ENCODE measurements at regions not wholly inside any gene's neighbourhood (a gene's known extent, or its start where the extent isn't known, plus 50 kb on each side); places are given as distances from the start of the nearest gene placed in this dataset.

DNA sequence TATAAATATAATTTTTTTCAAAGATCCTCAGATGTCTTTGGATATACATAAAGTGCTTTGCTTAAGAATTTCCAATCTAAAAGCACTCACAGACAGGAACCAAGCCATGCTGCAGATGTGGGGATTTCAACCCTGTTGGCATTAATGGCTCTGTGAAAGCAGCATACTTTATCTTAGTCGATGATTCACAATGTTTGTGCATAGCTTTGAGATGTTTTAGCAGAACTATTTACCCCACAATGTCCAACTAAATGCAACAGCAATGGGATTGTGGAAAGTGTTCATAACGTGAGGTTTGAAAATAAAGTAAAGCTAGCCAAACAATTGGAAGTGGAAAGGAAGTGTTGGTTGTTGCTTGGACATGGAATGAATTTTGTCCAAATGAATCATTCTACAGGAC lies 371.4 kb downstream of the SOX2 start:
- ATAC-seq = peak; percentile 82

GRCh38 chr3:182092662-182093262 lies 381.0 kb downstream of the SOX2 start:
- H3K9me3 ChIP-seq (ENCODE audit: control insufficient read depth, insufficient read depth, low read depth, low read length) = no peaks in the 10 kb centered on the region
- CTCF ChIA-PET = no interaction called here

More for the DNA sequence above, 371.4 kb downstream of the SOX2 start:
- intact Hi-C loops (cut with micrococcal nuclease; ENCODE audit: unreplicated experiment) (no loop called here), in situ Hi-C loops (cut with HindIII; ENCODE audit: low pct_unique_long_range_greater_than_20kb, low sequenced_read_pairs) (no loop called here)
- CTCF ChIA-PET = no interaction called here
- no peaks in the 10 kb centered on the region for H3K27me3 ChIP-seq (ENCODE audit: control insufficient read depth, insufficient read depth, low read length)
- no TSS peak for BruUV-seq (replicated peaks)
- H3K36me3 ChIP-seq (ENCODE audit: control insufficient read depth, insufficient read depth, low read length) = no peaks in the 10 kb centered on the region
- H3K9me3 ChIP-seq (ENCODE audit: control insufficient read depth, insufficient read depth, low read depth, low read length) = no peaks in the 10 kb centered on the region
- no peak overlapping the region for H3K4me3 ChIP-seq (ENCODE audit: low read depth in 2 of 2, low read length in 2 of 2)
- H3K4me1 ChIP-seq (ENCODE audit: control insufficient read depth, insufficient read depth, low read length) = no peaks in the 10 kb centered on the region
- peak; percentile 22 for DNase-seq (ENCODE audit: low read depth, low spot score)
- H3K27ac ChIP-seq (ENCODE audit: low read length) = no peak overlapping the region
- POLR2A ChIA-PET = no interaction called here
- TF ChIP-seq, protein P1, sequence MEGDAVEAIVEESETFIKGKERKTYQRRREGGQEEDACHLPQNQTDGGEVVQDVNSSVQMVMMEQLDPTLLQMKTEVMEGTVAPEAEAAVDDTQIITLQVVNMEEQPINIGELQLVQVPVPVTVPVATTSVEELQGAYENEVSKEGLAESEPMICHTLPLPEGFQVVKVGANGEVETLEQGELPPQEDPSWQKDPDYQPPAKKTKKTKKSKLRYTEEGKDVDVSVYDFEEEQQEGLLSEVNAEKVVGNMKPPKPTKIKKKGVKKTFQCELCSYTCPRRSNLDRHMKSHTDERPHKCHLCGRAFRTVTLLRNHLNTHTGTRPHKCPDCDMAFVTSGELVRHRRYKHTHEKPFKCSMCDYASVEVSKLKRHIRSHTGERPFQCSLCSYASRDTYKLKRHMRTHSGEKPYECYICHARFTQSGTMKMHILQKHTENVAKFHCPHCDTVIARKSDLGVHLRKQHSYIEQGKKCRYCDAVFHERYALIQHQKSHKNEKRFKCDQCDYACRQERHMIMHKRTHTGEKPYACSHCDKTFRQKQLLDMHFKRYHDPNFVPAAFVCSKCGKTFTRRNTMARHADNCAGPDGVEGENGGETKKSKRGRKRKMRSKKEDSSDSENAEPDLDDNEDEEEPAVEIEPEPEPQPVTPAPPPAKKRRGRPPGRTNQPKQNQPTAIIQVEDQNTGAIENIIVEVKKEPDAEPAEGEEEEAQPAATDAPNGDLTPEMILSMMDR (IDR thresholded peaks at IDR 0.05) = no peak
- TF ChIP-seq REST (IDR thresholded peaks at IDR 0.05; ENCODE audit: insufficient read depth in 1 of 2, low read depth in 2 of 2, low read length in 1 of 2) (no peak), SIN3A (IDR thresholded peaks at IDR 0.05; ENCODE audit: borderline replicate concordance, insufficient read depth, low read depth, low read length) (no peak), POLR2AphosphoS5 (IDR thresholded peaks at IDR 0.05; ENCODE audit: low read depth, low read length) (no peak), TCF7L2 (IDR thresholded peaks at IDR 0.05; ENCODE audit: low read depth, low read length) (no peak)

More at GRCh38 chr3:182092662-182093262, 381.0 kb downstream of the SOX2 start:
- Histone ChIP-seq H3K4me3 (ENCODE audit: low read depth in 2 of 2, low read length in 2 of 2) (0 out of 4 replicates have a peak overlapping the region, but pooled peaks of 1 of the 2 experiments have one; percentile 6), H3K36me3 (ENCODE audit: control insufficient read depth, insufficient read depth, low read length) (no peaks in the 10 kb centered on the region), H3K27me3 (ENCODE audit: control insufficient read depth, insufficient read depth, low read length) (no peaks in the 10 kb centered on the region), H3K27ac (ENCODE audit: low read length) (no peak overlapping the region), H3K4me1 (ENCODE audit: control insufficient read depth, insufficient read depth, low read length) (no peaks in the 10 kb centered on the region)
- intact Hi-C loops (cut with micrococcal nuclease; ENCODE audit: unreplicated experiment) (no loop called here), in situ Hi-C loops (cut with HindIII; ENCODE audit: low pct_unique_long_range_greater_than_20kb, low sequenced_read_pairs) (no loop called here)
- ATAC-seq (peak; percentile 80), DNase-seq (ENCODE audit: low read depth, low spot score) (no peak)
- POLR2A ChIA-PET = no interaction called here
- TF ChIP-seq SIN3A (IDR thresholded peaks at IDR 0.05; ENCODE audit: borderline replicate concordance, insufficient read depth, low read depth, low read length) (no peak), REST (IDR thresholded peaks at IDR 0.05; ENCODE audit: insufficient read depth in 1 of 2, low read depth in 2 of 2, low read length in 1 of 2) (no peak), TCF7L2 (IDR thresholded peaks at IDR 0.05; ENCODE audit: low read depth, low read length) (no peak), POLR2AphosphoS5 (IDR thresholded peaks at IDR 0.05; ENCODE audit: low read depth, low read length) (no peak)
- TF ChIP-seq, protein P1 (IDR thresholded peaks at IDR 0.05) = no peak
- no TSS peak for BruUV-seq (replicated peaks)

All from Panc1 (cell line).